ENCODE measurements at regions not wholly inside any gene's neighbourhood (a gene's known extent, or its start where the extent isn't known, plus 50 kb on each side); places are given as distances from the start of the nearest gene placed in this dataset.

DNA sequence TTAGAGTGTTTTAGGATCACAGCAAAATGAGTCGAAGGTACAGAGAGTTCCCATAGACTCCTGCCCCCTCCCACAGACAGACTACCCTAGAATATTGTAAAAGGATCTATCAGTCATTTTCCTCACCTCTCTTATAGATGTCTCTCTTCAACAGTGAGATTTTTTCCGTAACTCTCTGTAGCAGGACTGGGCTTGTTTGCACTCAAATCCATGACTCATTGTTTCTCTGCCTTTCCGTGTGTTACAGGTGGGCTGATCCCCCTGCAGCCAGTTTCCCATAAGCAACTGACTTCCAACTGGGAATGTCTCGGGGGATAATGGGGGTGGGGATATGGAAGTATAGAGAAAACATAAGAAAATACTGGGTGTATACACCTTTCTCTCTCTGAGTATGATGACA, 921.0 kb downstream of the GATA3 start:
- TF ChIP-seq, protein P1, sequence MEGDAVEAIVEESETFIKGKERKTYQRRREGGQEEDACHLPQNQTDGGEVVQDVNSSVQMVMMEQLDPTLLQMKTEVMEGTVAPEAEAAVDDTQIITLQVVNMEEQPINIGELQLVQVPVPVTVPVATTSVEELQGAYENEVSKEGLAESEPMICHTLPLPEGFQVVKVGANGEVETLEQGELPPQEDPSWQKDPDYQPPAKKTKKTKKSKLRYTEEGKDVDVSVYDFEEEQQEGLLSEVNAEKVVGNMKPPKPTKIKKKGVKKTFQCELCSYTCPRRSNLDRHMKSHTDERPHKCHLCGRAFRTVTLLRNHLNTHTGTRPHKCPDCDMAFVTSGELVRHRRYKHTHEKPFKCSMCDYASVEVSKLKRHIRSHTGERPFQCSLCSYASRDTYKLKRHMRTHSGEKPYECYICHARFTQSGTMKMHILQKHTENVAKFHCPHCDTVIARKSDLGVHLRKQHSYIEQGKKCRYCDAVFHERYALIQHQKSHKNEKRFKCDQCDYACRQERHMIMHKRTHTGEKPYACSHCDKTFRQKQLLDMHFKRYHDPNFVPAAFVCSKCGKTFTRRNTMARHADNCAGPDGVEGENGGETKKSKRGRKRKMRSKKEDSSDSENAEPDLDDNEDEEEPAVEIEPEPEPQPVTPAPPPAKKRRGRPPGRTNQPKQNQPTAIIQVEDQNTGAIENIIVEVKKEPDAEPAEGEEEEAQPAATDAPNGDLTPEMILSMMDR (IDR thresholded peaks at IDR 0.05; ENCODE audit: low read depth, low read length, missing input control), result no peak
- TF ChIP-seq RAD21 (IDR thresholded peaks at IDR 0.05), result no peak
- TF ChIP-seq, protein P2, sequence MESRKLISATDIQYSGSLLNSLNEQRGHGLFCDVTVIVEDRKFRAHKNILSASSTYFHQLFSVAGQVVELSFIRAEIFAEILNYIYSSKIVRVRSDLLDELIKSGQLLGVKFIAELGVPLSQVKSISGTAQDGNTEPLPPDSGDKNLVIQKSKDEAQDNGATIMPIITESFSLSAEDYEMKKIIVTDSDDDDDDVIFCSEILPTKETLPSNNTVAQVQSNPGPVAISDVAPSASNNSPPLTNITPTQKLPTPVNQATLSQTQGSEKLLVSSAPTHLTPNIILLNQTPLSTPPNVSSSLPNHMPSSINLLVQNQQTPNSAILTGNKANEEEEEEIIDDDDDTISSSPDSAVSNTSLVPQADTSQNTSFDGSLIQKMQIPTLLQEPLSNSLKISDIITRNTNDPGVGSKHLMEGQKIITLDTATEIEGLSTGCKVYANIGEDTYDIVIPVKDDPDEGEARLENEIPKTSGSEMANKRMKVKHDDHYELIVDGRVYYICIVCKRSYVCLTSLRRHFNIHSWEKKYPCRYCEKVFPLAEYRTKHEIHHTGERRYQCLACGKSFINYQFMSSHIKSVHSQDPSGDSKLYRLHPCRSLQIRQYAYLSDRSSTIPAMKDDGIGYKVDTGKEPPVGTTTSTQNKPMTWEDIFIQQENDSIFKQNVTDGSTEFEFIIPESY (IDR thresholded peaks at IDR 0.05), result no peak
- no peak for TF ChIP-seq SP1 (IDR thresholded peaks at IDR 0.05)
- TF ChIP-seq, protein P3, sequence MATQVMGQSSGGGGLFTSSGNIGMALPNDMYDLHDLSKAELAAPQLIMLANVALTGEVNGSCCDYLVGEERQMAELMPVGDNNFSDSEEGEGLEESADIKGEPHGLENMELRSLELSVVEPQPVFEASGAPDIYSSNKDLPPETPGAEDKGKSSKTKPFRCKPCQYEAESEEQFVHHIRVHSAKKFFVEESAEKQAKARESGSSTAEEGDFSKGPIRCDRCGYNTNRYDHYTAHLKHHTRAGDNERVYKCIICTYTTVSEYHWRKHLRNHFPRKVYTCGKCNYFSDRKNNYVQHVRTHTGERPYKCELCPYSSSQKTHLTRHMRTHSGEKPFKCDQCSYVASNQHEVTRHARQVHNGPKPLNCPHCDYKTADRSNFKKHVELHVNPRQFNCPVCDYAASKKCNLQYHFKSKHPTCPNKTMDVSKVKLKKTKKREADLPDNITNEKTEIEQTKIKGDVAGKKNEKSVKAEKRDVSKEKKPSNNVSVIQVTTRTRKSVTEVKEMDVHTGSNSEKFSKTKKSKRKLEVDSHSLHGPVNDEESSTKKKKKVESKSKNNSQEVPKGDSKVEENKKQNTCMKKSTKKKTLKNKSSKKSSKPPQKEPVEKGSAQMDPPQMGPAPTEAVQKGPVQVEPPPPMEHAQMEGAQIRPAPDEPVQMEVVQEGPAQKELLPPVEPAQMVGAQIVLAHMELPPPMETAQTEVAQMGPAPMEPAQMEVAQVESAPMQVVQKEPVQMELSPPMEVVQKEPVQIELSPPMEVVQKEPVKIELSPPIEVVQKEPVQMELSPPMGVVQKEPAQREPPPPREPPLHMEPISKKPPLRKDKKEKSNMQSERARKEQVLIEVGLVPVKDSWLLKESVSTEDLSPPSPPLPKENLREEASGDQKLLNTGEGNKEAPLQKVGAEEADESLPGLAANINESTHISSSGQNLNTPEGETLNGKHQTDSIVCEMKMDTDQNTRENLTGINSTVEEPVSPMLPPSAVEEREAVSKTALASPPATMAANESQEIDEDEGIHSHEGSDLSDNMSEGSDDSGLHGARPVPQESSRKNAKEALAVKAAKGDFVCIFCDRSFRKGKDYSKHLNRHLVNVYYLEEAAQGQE (IDR thresholded peaks at IDR 0.05), result no peak
- TF ChIP-seq, protein P4, sequence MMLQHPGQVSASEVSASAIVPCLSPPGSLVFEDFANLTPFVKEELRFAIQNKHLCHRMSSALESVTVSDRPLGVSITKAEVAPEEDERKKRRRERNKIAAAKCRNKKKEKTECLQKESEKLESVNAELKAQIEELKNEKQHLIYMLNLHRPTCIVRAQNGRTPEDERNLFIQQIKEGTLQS (IDR thresholded peaks at IDR 0.05), result no peak
- TF ChIP-seq YY1 (IDR thresholded peaks at IDR 0.05), result no peak
- TF ChIP-seq GABPA (IDR thresholded peaks at IDR 0.05 in 1 of 2, conservative IDR thresholded peaks at IDR 0.05 in 1 of 2), result no peak
- TF ChIP-seq JUND (IDR thresholded peaks at IDR 0.05), result no peak
- TF ChIP-seq FOXA1 (IDR thresholded peaks at IDR 0.05), result no peak
